GM12891 (cell line): ENCODE measurements at regions not wholly inside any gene's neighbourhood (a gene's known extent, or its start where the extent isn't known, plus 50 kb on each side); places are given as distances from the start of the nearest gene placed in this dataset.

Experiments
- PAX5 ChIP-seq: IDR thresholded peaks from 2 replicates; pipeline ENCODE4 v1.6.1; 2011; ENCODE audit warnings: low read length, moderate library complexity, mild to moderate bottlenecking; ENCODE audit not compliant: insufficient read depth, severe bottlenecking
- POLR2A ChIP-seq: IDR thresholded peaks from 2 replicates; pipeline ENCODE4 v1.6.1; 2011; ENCODE audit warnings: low read depth, low read length, control low read depth
- POLR2AphosphoS5 ChIP-seq: IDR thresholded peaks from 2 replicates; pipeline ENCODE4 v1.6.1; 2011; ENCODE audit warnings: low read depth, low read length, control low read depth
- POU2F2 ChIP-seq: IDR thresholded peaks from 2 replicates; pipeline ENCODE4 v1.6.1; 2011; ENCODE audit warnings: low read depth, mild to moderate bottlenecking, control low read depth, low read length, moderate library complexity
- SPI1 ChIP-seq: IDR thresholded peaks from 2 replicates; pipeline ENCODE4 v1.6.1; 2011; ENCODE audit warnings: low read depth, low read length, control low read depth
- TAF1 ChIP-seq: IDR thresholded peaks from 2 replicates; pipeline ENCODE4 v1.6.1; 2011; ENCODE audit warnings: low read depth, low read length, control low read depth

- TF ChIP-seq POLR2A (no peak), TAF1 (no peak), POU2F2 (no peak), SPI1 (no peak), POLR2AphosphoS5 (no peak), PAX5 (no peak)
These were observed 211.1 kb upstream of the NBEA start for GRCh38 chr13:34730961-34731360.
